Heart left ventricle (tissue), 16 donors: ENCODE measurements at regions not wholly inside any gene's neighbourhood (a gene's known extent, or its start where the extent isn't known, plus 50 kb on each side); places are given as distances from the start of the nearest gene placed in this dataset.

Experiments used
- ATAC-seq, 4 donors: fragments of 200-7000 bp; cut with Tn5 transposase; one replicate each; pipeline ENCODE4 v1.9.1; 2020 to 2022; ENCODE audit warnings: moderate library complexity in 4 of 4, mild to moderate bottlenecking in 3 of 4, moderate number of reproducible peaks in 1 of 4
- DNase-seq, 5 donors: peaks; one replicate each; pipeline ENCODE4 v3.0.0-alpha.2; 2020
- H3K27ac ChIP-seq, 12 donors: fragments of 200-600 bp; sonication (generic) in 4 of 12; one replicate each; pipeline versions ENCODE4 v1.5.0 to v1.8.0; 2016 to 2022; ENCODE audit warnings: mild to moderate bottlenecking in 2 of 12
- H3K27me3 ChIP-seq, 9 donors: fragments of 200-600 bp; sonication (generic) in 2 of 9; one replicate each; pipeline versions ENCODE4 v1.5.1 to v1.8.0; 2016 to 2022; ENCODE audit warnings: mild to moderate bottlenecking in 3 of 9
- H3K36me3 ChIP-seq, 9 donors: fragments of 200-600 bp; sonication (generic) in 2 of 9; one replicate each; pipeline versions ENCODE4 v1.5.0 to v1.8.0; 2018 to 2022; ENCODE audit warnings: mild to moderate bottlenecking in 2 of 9
- H3K4me1 ChIP-seq, 12 donors: fragments of 200-600 bp; sonication (generic) in 4 of 12; one replicate each; pipeline versions ENCODE4 v1.5.0 to v1.8.0; 2016 to 2022; ENCODE audit warnings: mild to moderate bottlenecking in 3 of 12
- H3K4me3 ChIP-seq, 12 donors: fragments of 200-600 bp; sonication (generic) in 4 of 12; one replicate each; pipeline versions ENCODE4 v1.5.0 to v1.8.0; 2017 to 2022; ENCODE audit warnings: mild to moderate bottlenecking in 9 of 12, moderate library complexity in 4 of 12
- H3K9me3 ChIP-seq, 12 donors: fragments of 200-600 bp; sonication (generic) in 4 of 12; one replicate each; pipeline versions ENCODE4 v1.5.0 to v1.8.0; 2016 to 2022; ENCODE audit warnings: mild to moderate bottlenecking in 1 of 12
- POLR2A ChIP-seq, 2 donors: fragments of 450-650 bp; IDR thresholded peaks; one replicate each; pipeline ENCODE4 v1.6.1; 2017; ENCODE audit warnings: antibody characterized with exemption in 2 of 2, mild to moderate bottlenecking in 2 of 2, moderate library complexity in 2 of 2
- WGBS, 4 donors: extraction: QIAGEN DNeasy Blood & Tissue Kit in 2 of 4; methylation state at CpG; one replicate each; pipeline versions ENCODE4 v1.1.5 to v1.1.7; 2013 to 2018; 5-methylcytosine and 5-hydroxymethylcytosine counted together
- intact Hi-C, 10 donors: fragments of 100-400 bp; cut with DNase I; formaldehyde crosslinking; loops; one replicate each; pipeline versions ENCODE4 v1.11.1 to v1.14.2; 2022
- TF ChIP-seq, protein P1 (sequence below), 12 donors: fragments of 200-600 bp; sonication (generic) in 4 of 12; IDR thresholded peaks; one replicate each; pipeline versions ENCODE4 v1.5.0 to v1.8.0; 2018 to 2022; ENCODE audit warnings: antibody characterized with exemption in 12 of 12, mild to moderate bottlenecking in 5 of 12
- donor health status: ischemic (EF 13 %, LVEDD 7.1; RV severe dilation, severe dysfunction).
- donor health status: healthy with polysubstance abuse.
- donor health status: DM: no; HTN: yes; CAD: no.
- donor health status: DM: no; HTN: no; CAD: no.
- donor health status: ischemic (EF 25% LVEDD 6.9; RV normal size, moderate dysfunction).
- donor health status: ischemic (EF 25% LVEDD 5.7; RV mildly dilated, moderate dysfunction).
- donor health status: healthy.
- donor health status: DM: yes; HTN: yes; CAD: no.
- donor health status: ischemic (EF 35%, LVEDD 5.7; RV mildly dilated, moderate dysfunction).
- donor health status: nonischemic (EF 11% LVEDD 7.7; RV severe dilation, severe dysfunction).
- donor health status: DM: yes; HTN: yes; CAD: no.
- donor health status: PGD.
- donor health status: ischemic (EF 29% LVEDD 5.4; RV normal size, mild dysfunction).
- donor health status: nonischemic (EF 23%, LVEDD 6.1; RV moderate dilation, normal function).

DNA sequence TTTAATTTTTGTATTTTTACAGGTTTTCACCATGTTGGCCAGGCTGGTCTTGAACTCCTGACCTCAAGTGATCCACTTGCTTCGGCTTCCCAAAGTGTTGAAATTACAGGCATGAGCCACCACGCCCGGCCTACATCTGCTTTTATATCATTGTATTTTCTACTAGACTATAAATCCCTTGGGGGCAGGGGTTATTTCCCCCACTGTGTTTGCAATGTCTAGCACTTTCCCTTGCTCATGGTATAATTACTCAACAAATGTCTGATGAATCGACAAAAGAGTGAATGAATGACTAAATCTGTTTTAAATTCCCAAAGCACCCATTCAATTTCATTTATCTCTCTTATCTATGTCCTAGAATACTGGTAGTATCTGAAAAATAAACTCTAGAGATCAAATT, 244.5 kb upstream of the CSNK1A1L start:
- TF ChIP-seq, protein P1, sequence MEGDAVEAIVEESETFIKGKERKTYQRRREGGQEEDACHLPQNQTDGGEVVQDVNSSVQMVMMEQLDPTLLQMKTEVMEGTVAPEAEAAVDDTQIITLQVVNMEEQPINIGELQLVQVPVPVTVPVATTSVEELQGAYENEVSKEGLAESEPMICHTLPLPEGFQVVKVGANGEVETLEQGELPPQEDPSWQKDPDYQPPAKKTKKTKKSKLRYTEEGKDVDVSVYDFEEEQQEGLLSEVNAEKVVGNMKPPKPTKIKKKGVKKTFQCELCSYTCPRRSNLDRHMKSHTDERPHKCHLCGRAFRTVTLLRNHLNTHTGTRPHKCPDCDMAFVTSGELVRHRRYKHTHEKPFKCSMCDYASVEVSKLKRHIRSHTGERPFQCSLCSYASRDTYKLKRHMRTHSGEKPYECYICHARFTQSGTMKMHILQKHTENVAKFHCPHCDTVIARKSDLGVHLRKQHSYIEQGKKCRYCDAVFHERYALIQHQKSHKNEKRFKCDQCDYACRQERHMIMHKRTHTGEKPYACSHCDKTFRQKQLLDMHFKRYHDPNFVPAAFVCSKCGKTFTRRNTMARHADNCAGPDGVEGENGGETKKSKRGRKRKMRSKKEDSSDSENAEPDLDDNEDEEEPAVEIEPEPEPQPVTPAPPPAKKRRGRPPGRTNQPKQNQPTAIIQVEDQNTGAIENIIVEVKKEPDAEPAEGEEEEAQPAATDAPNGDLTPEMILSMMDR (IDR thresholded peaks at IDR 0.05), result no peak
- TF ChIP-seq POLR2A (IDR thresholded peaks at IDR 0.05), result no peak
- ATAC-seq, result peak in 2 of 4 donors; percentile 51 to 90
- H3K4me3 ChIP-seq, result no peak overlapping the region
- DNase-seq, result peak in 2 of 5 donors; percentile 28 to 47
- H3K27ac ChIP-seq, result no peak overlapping the region
- peaks cover 0 to 4% (median 0%) of the 10 kb centered on the region in 12 donors for H3K4me1 ChIP-seq
- WGBS, 4 donors, result 63 to 78% (median 65%) methylated on average over 4 of the region's 4 CpGs
- peaks cover 0 to 17% (median 0%) of the 10 kb centered on the region in 12 donors for H3K9me3 ChIP-seq
- no peaks in the 10 kb centered on the region for H3K27me3 ChIP-seq
- intact Hi-C loops, result no loop called here
- H3K36me3 ChIP-seq, result no peaks in the 10 kb centered on the region

DNA sequence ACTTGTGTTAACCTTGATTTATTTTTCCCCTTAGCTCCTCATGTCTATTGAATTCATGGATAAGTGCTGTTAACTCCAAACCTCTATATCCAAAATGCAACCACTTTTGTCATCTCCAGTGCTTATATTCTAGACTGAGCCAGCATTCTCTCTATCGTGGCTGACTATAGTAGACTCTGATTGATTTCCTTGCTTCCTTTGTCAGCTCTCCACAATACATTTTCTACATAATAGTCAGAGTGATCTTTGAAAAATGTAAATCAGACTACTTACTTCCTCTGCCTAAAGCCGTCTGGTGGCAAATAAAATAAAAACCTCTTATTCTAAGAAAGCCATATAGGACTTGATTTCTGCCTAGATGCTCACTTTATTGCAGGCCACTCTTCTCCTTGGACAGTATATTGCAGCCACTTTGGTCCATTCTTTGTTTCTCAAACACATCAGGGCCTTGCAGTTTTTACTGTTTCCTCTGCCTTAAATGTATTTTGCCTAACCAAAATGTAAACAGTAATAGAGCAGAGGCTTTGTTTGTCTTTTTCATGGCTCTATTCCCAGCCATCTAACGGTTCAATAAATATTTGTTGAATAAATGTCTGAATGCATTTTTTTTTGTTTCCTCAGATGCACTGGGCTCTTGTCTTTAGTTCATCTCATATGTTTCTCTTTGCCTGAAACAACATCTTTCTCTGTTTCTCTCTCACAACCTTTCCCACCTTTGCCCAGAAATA, 243.6 kb upstream of the CSNK1A1L start:
- DNase-seq (no peak), ATAC-seq (no peak)
- Histone ChIP-seq H3K9me3 (peaks cover 0 to 17% (median 0%) of the 10 kb centered on the region in 12 donors), H3K36me3 (no peaks in the 10 kb centered on the region), H3K27ac (no peak overlapping the region), H3K4me1 (peaks cover 0 to 5% (median 0%) of the 10 kb centered on the region in 12 donors), H3K4me3 (no peak overlapping the region), H3K27me3 (no peaks in the 10 kb centered on the region)
- WGBS, 4 donors, result 70 to 83% (median 77%) methylated on average over 3 of the region's 3 CpGs
- intact Hi-C loops, result no loop called here
- TF ChIP-seq POLR2A (IDR thresholded peaks at IDR 0.05), result no peak

DNA sequence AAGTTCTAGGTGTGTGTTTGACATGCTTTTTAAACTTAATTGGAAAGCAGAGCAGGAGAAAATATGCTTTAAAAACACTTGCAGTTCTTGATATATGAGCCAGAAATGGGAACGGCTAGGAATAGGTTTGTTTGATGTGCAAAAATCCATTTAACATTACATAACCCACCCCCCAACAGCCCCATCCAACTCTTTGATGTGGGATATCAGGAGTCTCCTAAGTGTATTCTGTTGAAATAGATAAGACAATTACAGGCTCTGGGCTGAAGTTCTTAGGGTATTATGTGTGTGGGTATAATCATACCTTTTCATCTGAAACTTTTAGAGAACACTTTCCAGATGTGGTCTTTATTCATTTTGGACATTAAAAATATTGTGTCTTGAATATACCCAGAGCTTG, 240.4 kb upstream of the CSNK1A1L start:
- no peak overlapping the region for H3K27ac ChIP-seq
- 31 to 37% (median 33%) methylated on average over 1 of the region's 1 CpG for WGBS, 4 donors
- H3K9me3 ChIP-seq, result peaks cover 0 to 17% (median 0%) of the 10 kb centered on the region in 12 donors
- no peak overlapping the region for H3K4me3 ChIP-seq
- DNase-seq (no peak), ATAC-seq (no peak)
- intact Hi-C loops, result no loop called here
- no peaks in the 10 kb centered on the region for H3K27me3 ChIP-seq
- H3K4me1 ChIP-seq, result peaks cover 0 to 10% (median 0%) of the 10 kb centered on the region in 12 donors
- H3K36me3 ChIP-seq, result no peaks in the 10 kb centered on the region
- TF ChIP-seq, protein P1 (IDR thresholded peaks at IDR 0.05), result no peak
- TF ChIP-seq POLR2A (IDR thresholded peaks at IDR 0.05), result no peak

DNA sequence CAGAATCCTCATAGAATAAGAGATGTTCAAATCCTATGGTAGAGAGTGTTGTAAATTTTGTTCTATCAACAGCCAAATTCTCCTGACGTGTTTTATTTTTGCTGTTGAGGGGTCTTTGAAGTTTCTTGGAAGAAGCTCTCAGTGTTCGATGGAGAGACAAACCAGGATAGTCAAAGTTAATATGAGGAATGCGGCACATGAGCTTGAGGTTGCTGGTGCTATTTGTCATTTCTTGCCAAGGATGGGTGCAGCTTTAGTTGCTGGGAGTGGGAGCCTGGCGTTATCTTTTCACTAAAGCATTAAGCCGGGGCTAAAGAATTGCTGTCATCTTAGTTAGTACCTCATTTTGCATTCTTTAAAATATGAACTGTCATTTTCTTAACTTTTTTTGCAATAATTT, 239.9 kb upstream of the CSNK1A1L start:
- 91 to 94% (median 93%) methylated on average over 5 of the region's 5 CpGs for WGBS, 4 donors
- intact Hi-C loops, result no loop called here
- Histone ChIP-seq H3K9me3 (peaks cover 0 to 17% (median 0%) of the 10 kb centered on the region in 12 donors), H3K27ac (no peak overlapping the region), H3K4me3 (no peak overlapping the region), H3K27me3 (no peaks in the 10 kb centered on the region), H3K36me3 (no peaks in the 10 kb centered on the region), H3K4me1 (peaks cover 0 to 10% (median 0%) of the 10 kb centered on the region in 12 donors)
- no peak for DNase-seq
- no peak for ATAC-seq
- TF ChIP-seq, protein P1 (IDR thresholded peaks at IDR 0.05), result no peak
- no peak for TF ChIP-seq POLR2A (IDR thresholded peaks at IDR 0.05)
